ENCODE measurements at regions not wholly inside any gene's neighbourhood (a gene's known extent, or its start where the extent isn't known, plus 50 kb on each side); places are given as distances from the start of the nearest gene placed in this dataset.

DNA sequence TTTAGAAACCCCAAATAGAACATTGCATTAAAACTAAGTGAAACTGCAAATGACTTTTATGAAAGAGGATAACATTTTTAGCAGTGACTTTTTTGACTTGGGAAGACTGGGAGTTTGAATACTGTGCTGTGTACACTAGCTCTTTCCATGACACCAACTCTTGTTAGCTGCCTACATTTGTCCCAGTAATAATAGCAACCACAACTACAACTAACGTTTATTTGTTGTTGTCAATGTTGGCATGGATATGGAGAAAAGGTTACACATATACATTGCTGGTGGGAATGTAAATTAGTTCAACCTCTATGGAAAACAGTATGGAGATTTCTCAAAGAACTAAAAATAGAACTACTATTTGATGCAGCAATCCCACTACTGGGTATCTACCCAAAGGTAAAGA lies 329.6 kb upstream of the ADAMTS9 start:
- Histone ChIP-seq H3K79me2 (ENCODE audit: insufficient read depth, low read length) (no peaks in the 10 kb centered on the region), H3K9me3 (ENCODE audit: insufficient read depth, low read depth, low read length) (no peaks in the 10 kb centered on the region), H3K27me3 (ENCODE audit: insufficient read depth, low read length) (no peaks in the 10 kb centered on the region), H3K4me1 (ENCODE audit: insufficient read depth, low read length) (no peaks in the 10 kb centered on the region), H3K4me3 (ENCODE audit: insufficient read depth, low read depth, low read length) (no peak overlapping the region), H3K9ac (ENCODE audit: low read length) (no peak overlapping the region), H3K27ac (ENCODE audit: low read depth, low read length) (no peak overlapping the region), H2AFZ (ENCODE audit: low read depth, low read length) (no peak overlapping the region), H3K36me3 (ENCODE audit: insufficient read depth, low read length) (no peaks in the 10 kb centered on the region), H3K4me2 (ENCODE audit: low read length) (no peak overlapping the region), H4K20me1 (ENCODE audit: insufficient read depth, low read length) (no peaks in the 10 kb centered on the region)
- no peaks in the 10 kb centered on the region for H3K9me3 Mint-ChIP-seq (ENCODE audit: unreplicated experiment)
- peaks cover 21% of the 10 kb centered on the region for H3K4me1 Mint-ChIP-seq (ENCODE audit: low read depth, unreplicated experiment)
- H3K27ac Mint-ChIP-seq (ENCODE audit: unreplicated experiment): no peak overlapping the region
- no peak for DNase-seq (ENCODE audit: low read depth)
- H3K4me3 Mint-ChIP-seq (ENCODE audit: unreplicated experiment): no peak overlapping the region
- no peaks in the 10 kb centered on the region for H3K36me3 Mint-ChIP-seq (ENCODE audit: low read depth, unreplicated experiment)
- TF ChIP-seq EZH2 (IDR thresholded peaks at IDR 0.05; ENCODE audit: insufficient read depth, low read length): no peak
- TF ChIP-seq, protein P1, sequence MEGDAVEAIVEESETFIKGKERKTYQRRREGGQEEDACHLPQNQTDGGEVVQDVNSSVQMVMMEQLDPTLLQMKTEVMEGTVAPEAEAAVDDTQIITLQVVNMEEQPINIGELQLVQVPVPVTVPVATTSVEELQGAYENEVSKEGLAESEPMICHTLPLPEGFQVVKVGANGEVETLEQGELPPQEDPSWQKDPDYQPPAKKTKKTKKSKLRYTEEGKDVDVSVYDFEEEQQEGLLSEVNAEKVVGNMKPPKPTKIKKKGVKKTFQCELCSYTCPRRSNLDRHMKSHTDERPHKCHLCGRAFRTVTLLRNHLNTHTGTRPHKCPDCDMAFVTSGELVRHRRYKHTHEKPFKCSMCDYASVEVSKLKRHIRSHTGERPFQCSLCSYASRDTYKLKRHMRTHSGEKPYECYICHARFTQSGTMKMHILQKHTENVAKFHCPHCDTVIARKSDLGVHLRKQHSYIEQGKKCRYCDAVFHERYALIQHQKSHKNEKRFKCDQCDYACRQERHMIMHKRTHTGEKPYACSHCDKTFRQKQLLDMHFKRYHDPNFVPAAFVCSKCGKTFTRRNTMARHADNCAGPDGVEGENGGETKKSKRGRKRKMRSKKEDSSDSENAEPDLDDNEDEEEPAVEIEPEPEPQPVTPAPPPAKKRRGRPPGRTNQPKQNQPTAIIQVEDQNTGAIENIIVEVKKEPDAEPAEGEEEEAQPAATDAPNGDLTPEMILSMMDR (IDR thresholded peaks at IDR 0.05; ENCODE audit: insufficient read depth, low read depth, low read length): no peak
- peaks cover 2% of the 10 kb centered on the region for H3K27me3 Mint-ChIP-seq (ENCODE audit: low read depth, unreplicated experiment)
- no peak for FAIRE-seq

GRCh38 chr3:65015711-65016110 lies 327.9 kb upstream of the ADAMTS9 start:
- peaks cover 18% of the 10 kb centered on the region for H3K4me1 Mint-ChIP-seq (ENCODE audit: low read depth, unreplicated experiment)
- H3K27me3 ChIP-seq (ENCODE audit: insufficient read depth, low read length): no peaks in the 10 kb centered on the region

DNA sequence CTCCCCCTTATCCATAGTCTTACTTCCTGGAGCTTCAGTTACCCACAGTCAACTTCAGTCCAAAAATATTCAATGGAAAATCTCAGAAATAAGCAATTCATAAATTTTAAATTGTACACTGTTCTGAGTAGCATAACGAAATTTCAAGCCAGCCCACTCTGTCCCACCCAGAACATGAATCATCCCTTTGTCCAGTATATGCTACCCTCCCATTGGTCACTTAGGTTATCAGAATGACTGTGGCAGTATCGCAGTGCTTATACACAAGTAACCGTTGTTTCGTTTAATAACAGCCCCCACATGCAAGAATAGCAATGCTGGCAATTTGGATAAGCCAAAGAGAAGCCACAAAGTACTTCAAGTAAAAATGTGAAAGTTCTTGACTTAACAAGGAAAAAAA lies 325.3 kb upstream of the ADAMTS9 start:
- H3K4me3 ChIP-seq (ENCODE audit: insufficient read depth, low read depth, low read length): no peak overlapping the region
- FAIRE-seq (no peak), DNase-seq (ENCODE audit: low read depth) (no peak)
- no peak overlapping the region for H2AFZ ChIP-seq (ENCODE audit: low read depth, low read length)
- no peak overlapping the region for H3K9ac ChIP-seq (ENCODE audit: low read length)
- no peaks in the 10 kb centered on the region for H4K20me1 ChIP-seq (ENCODE audit: insufficient read depth, low read length)
- no peaks in the 10 kb centered on the region for H3K4me1 ChIP-seq (ENCODE audit: insufficient read depth, low read length)
- H3K36me3 Mint-ChIP-seq (ENCODE audit: low read depth, unreplicated experiment): no peaks in the 10 kb centered on the region
- H3K9me3 Mint-ChIP-seq (ENCODE audit: unreplicated experiment): no peaks in the 10 kb centered on the region
- peaks cover 4% of the 10 kb centered on the region for H3K4me1 Mint-ChIP-seq (ENCODE audit: low read depth, unreplicated experiment)
- no peaks in the 10 kb centered on the region for H3K9me3 ChIP-seq (ENCODE audit: insufficient read depth, low read depth, low read length)
- H3K4me2 ChIP-seq (ENCODE audit: low read length): no peak overlapping the region
- H3K4me3 Mint-ChIP-seq (ENCODE audit: unreplicated experiment): no peak overlapping the region
- no peaks in the 10 kb centered on the region for H3K79me2 ChIP-seq (ENCODE audit: insufficient read depth, low read length)
- H3K27me3 ChIP-seq (ENCODE audit: insufficient read depth, low read length): no peaks in the 10 kb centered on the region
- no peak overlapping the region for H3K27ac ChIP-seq (ENCODE audit: low read depth, low read length)
- no peak overlapping the region for H3K27ac Mint-ChIP-seq (ENCODE audit: unreplicated experiment)
- TF ChIP-seq, protein P1 (IDR thresholded peaks at IDR 0.05; ENCODE audit: insufficient read depth, low read depth, low read length): no peak
- TF ChIP-seq EZH2 (IDR thresholded peaks at IDR 0.05; ENCODE audit: insufficient read depth, low read length): no peak
- H3K27me3 Mint-ChIP-seq (ENCODE audit: low read depth, unreplicated experiment): no peaks in the 10 kb centered on the region
- no peaks in the 10 kb centered on the region for H3K36me3 ChIP-seq (ENCODE audit: insufficient read depth, low read length)

More at GRCh38 chr3:65015711-65016110, 327.9 kb upstream of the ADAMTS9 start:
- no peaks in the 10 kb centered on the region for H3K79me2 ChIP-seq (ENCODE audit: insufficient read depth, low read length)
- TF ChIP-seq EZH2 (IDR thresholded peaks at IDR 0.05; ENCODE audit: insufficient read depth, low read length): no peak
- TF ChIP-seq, protein P1 (IDR thresholded peaks at IDR 0.05; ENCODE audit: insufficient read depth, low read depth, low read length): no peak
- Mint-ChIP-seq H3K4me3 (ENCODE audit: unreplicated experiment) (no peak overlapping the region), H3K27ac (ENCODE audit: unreplicated experiment) (no peak overlapping the region), H3K36me3 (ENCODE audit: low read depth, unreplicated experiment) (no peaks in the 10 kb centered on the region), H3K9me3 (ENCODE audit: unreplicated experiment) (no peaks in the 10 kb centered on the region), H3K27me3 (ENCODE audit: low read depth, unreplicated experiment) (peaks cover 2% of the 10 kb centered on the region)
- FAIRE-seq (no peak), DNase-seq (ENCODE audit: low read depth) (no peak)
- no peaks in the 10 kb centered on the region for H3K36me3 ChIP-seq (ENCODE audit: insufficient read depth, low read length)
- H3K9me3 ChIP-seq (ENCODE audit: insufficient read depth, low read depth, low read length): no peaks in the 10 kb centered on the region
- H3K4me2 ChIP-seq (ENCODE audit: low read length): no peak overlapping the region
- H3K9ac ChIP-seq (ENCODE audit: low read length): no peak overlapping the region
- no peak overlapping the region for H3K4me3 ChIP-seq (ENCODE audit: insufficient read depth, low read depth, low read length)
- H3K4me1 ChIP-seq (ENCODE audit: insufficient read depth, low read length): no peaks in the 10 kb centered on the region
- H2AFZ ChIP-seq (ENCODE audit: low read depth, low read length): no peak overlapping the region
- no peak overlapping the region for H3K27ac ChIP-seq (ENCODE audit: low read depth, low read length)
- no peaks in the 10 kb centered on the region for H4K20me1 ChIP-seq (ENCODE audit: insufficient read depth, low read length)
